HFF-Myc (cell line): ENCODE measurements at regions not wholly inside any gene's neighbourhood (a gene's known extent, or its start where the extent isn't known, plus 50 kb on each side); places are given as distances from the start of the nearest gene placed in this dataset.

Experiments
- DNase-seq: peaks from one replicate; pipeline ENCODE4 v3.0.0-alpha.2; 2011; ENCODE audit warnings: low read depth; ENCODE audit errors: extremely low read depth
- H3K4me3 ChIP-seq: replicated peaks from 2 replicates; pipeline ENCODE4 v1.5.1; 2011; ENCODE audit warnings: low read depth, mild to moderate bottlenecking, control low read depth, low read length
- CTCF ChIP-seq: IDR thresholded peaks from 2 replicates; pipeline ENCODE4 v1.5.1; 2012; ENCODE audit warnings: mild to moderate bottlenecking, low read depth, low read length, control low read depth; ENCODE audit errors: missing control alignments

DNA sequence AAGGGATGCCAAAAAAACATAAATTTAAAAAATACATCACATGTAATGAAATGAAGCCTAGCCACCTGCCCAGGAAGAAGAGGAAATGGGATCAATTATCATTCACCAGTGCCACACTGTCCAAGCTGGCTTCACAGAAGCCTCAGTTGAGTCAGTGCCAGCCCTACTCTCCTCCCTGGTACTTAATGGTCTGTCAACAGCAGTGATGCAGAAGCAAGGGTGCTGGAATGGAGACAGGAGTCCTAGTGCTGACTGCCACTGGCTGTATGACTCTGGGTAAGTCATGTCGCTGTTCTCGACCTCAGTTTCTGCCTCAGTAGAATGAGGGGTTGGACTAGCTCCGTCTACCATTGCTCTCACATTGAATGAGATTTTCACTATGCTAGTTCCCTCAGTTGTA lies 78.5 kb upstream of the LARS2 start:
- TF ChIP-seq CTCF: no peak
- no peak for DNase-seq
- H3K4me3 ChIP-seq: no peak overlapping the region

- DNase-seq: no peak
- no peak for TF ChIP-seq CTCF
- H3K4me3 ChIP-seq: no peak overlapping the region
These were observed 77.0 kb upstream of the LARS2 start for GRCh38 chr3:45311327-45311726.

GRCh38 chr3:45311953-45312801 lies 76.2 kb upstream of the LARS2 start:
- TF ChIP-seq CTCF: no peak
- DNase-seq: no peak
- H3K4me3 ChIP-seq: no peak overlapping the region

DNA sequence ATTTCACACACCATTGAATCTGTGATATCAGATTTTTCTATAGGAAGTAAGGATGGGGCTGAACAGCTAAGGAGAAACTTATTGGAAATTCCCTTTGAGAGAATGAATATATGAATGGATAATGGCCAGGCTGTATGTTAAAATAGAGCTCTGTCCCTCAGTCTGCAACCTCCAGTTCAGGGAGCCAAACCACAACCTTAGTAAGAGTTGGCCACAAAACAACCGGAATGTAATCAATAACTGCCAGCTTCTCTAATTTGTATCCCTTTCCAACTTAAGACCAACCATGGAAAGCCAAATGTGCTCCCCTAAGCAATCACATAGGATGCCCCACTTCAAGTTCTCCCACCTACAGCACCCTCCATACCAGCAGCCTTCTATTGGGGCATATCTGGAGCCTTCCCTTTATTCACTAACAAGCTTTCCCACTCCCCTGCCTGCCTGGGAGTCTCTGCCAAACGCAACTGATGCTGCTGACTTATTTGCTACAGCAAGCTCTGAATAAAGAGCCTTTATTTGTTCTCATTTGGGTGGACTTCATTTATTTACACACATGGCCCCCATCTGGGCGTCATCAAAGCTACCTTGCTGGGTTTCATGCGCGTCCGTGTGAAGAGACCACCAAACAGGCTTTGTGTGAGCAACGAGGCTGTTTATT lies 75.4 kb upstream of the LARS2 start:
- TF ChIP-seq CTCF: no peak
- DNase-seq: no peak
- H3K4me3 ChIP-seq: no peak overlapping the region

GRCh38 chr3:45313743-45314403 lies 74.5 kb upstream of the LARS2 start:
- H3K4me3 ChIP-seq: no peak overlapping the region
- no peak for TF ChIP-seq CTCF
- no peak for DNase-seq

GRCh38 chr3:45317710-45318109 lies 70.7 kb upstream of the LARS2 start:
- DNase-seq: no peak
- TF ChIP-seq CTCF: no peak
- H3K4me3 ChIP-seq: no peak overlapping the region
